DOHH2 (cell line): ENCODE measurements at regions not wholly inside any gene's neighbourhood (a gene's known extent, or its start where the extent isn't known, plus 50 kb on each side); places are given as distances from the start of the nearest gene placed in this dataset.

Experiments used
- H3F3A ChIP-seq: fragments of 200-600 bp; sonication (generic), shearing (Covaris generic); 2 replicates; pipeline ENCODE4 v1.6.0; 2016; ENCODE audit warnings: antibody characterized with exemption, mild to moderate bottlenecking; ENCODE audit not compliant: control insufficient read depth, insufficient read depth
- H3K27ac ChIP-seq: fragments of 200-600 bp; sonication (generic); 2 replicates; pipeline ENCODE4 v1.5.1; 2014; ENCODE audit warnings: low read depth, mild to moderate bottlenecking, low read length, moderate library complexity
- H3K27me3 ChIP-seq: fragments of 200-600 bp; sonication (generic); 2 replicates; pipeline ENCODE4 v1.6.1; 2014; ENCODE audit warnings: mild to moderate bottlenecking, low read length, mixed read lengths; ENCODE audit not compliant: control insufficient read depth
- H3K36me3 ChIP-seq: fragments of 200-600 bp; sonication (generic); 2 replicates; pipeline ENCODE4 v1.6.1; 2014; ENCODE audit warnings: mild to moderate bottlenecking, low read length, moderate library complexity, mixed read lengths; ENCODE audit not compliant: control insufficient read depth
- H3K4me1 ChIP-seq: fragments of 200-600 bp; sonication (generic); 2 replicates; pipeline ENCODE4 v1.6.1; 2014; ENCODE audit warnings: mild to moderate bottlenecking, low read length, mixed read lengths; ENCODE audit not compliant: control insufficient read depth
- H3K4me2 ChIP-seq: fragments of 200-600 bp; sonication (generic); 2 replicates; pipeline ENCODE4 v1.6.0; 2014; ENCODE audit warnings: mild to moderate bottlenecking, low read length, moderate library complexity
- H3K4me3 ChIP-seq: fragments of 200-600 bp; sonication (generic); 2 replicates; pipeline ENCODE4 v1.5.1; 2014; ENCODE audit warnings: mild to moderate bottlenecking, low read length, mixed read lengths
- H3K79me2 ChIP-seq: fragments of 200-600 bp; sonication (generic); 2 replicates; pipeline ENCODE4 v1.6.1; 2014; ENCODE audit warnings: mild to moderate bottlenecking, low read length, mixed read lengths; ENCODE audit not compliant: control insufficient read depth
- H3K9me2 ChIP-seq: fragments of 200-600 bp; sonication (generic); replicated peaks from 2 replicates; pipeline ENCODE4 v1.6.1; 2014; ENCODE audit warnings: mild to moderate bottlenecking, low read length, mixed read lengths; ENCODE audit not compliant: control insufficient read depth
- H3K9me3 ChIP-seq: fragments of 200-600 bp; sonication (generic); 2 replicates; pipeline ENCODE4 v1.6.1; 2014; ENCODE audit warnings: antibody characterized with exemption, low read length, mixed read lengths; ENCODE audit not compliant: control insufficient read depth, insufficient read depth
- H4K20me1 ChIP-seq: fragments of 200-600 bp; sonication (generic); 2 replicates; pipeline ENCODE4 v1.6.0; 2014; ENCODE audit warnings: low read depth, mild to moderate bottlenecking, antibody characterized with exemption, low read length, moderate library complexity; ENCODE audit not compliant: control insufficient read depth, insufficient read depth
- CTCF ChIP-seq: fragments of 200-600 bp; sonication (generic); IDR thresholded peaks from one replicate; pipeline ENCODE4 v1.5.1; 2014; ENCODE audit warnings: antibody characterized with exemption, mild to moderate bottlenecking, low read depth, low read length; ENCODE audit not compliant: poor library complexity, severe bottlenecking
- EZH2phosphoT487 ChIP-seq: fragments of 200-600 bp; sonication (generic); IDR thresholded peaks from 2 replicates; pipeline ENCODE4 v1.6.1; 2017; ENCODE audit warnings: borderline replicate concordance, mild to moderate bottlenecking, antibody characterized with exemption, low read length, moderate library complexity, mixed read lengths

DNA sequence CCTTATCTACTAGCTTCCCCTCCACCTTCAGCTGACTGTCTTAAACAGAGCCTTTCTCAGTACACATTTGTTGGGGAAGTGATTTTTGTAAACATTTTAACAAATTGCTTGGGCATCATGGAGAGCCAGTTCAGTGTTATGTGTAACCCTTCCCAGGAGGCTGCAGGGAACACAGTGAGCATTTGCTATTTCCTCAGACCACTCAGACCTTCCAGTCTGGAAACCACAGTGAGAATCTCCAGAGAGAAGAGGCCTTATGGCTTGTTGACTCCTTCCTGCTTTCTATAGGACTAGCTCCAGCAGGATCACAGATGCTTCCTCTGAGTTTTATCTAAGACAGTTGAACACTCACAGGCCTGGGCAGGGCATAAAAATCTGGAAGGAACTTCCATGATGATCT lies 409.8 kb upstream of the NPVF start:
- Histone ChIP-seq H3K79me2 (no peaks in the 10 kb centered on the region), H3K27me3 (0 out of 2 replicates have a peak, but pooled peaks cover 2% of the 10 kb centered on the region), H3K27ac (no peak overlapping the region), H3F3A (no peaks in the 10 kb centered on the region), H3K4me2 (no peak overlapping the region), H3K9me3 (no peaks in the 10 kb centered on the region), H3K9me2 (no peaks in the 10 kb centered on the region), H4K20me1 (no peaks in the 10 kb centered on the region), H3K36me3 (no peaks in the 10 kb centered on the region), H3K4me3 (no peak overlapping the region), H3K4me1 (no peaks in the 10 kb centered on the region)
- TF ChIP-seq EZH2phosphoT487 (no peak), CTCF (no peak)

DNA sequence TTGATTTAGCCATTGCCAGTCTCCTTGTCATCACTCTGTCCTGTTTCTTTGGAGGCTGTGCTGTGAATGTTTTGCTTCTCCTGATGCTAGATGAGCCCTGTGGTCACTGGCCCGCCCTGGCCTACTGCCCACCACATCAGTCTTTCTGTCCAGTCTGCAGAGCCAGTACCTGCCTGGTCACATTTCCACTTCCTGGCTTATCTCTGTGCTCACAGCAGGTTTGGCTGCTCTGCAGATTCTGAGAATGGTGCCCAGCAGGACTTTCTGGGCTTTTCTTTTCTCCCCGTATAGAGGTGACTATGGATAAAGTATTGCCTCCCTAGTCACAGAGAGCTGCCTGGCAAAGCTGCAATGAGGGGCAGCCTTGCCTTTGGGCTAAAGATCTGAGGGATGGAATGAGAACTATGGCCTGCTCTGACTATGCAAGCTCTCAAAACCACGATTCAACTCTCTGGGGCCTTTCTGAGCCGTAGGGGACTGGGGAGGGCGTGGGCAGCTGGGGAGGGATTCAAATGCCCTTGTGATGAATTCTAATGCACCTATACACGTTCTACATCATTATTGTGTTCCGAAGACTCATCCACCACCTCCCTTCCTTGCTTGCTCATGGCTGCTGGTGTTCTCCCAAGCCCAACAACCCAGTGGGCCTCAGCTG lies 410.4 kb upstream of the NPVF start:
- H3K36me3 ChIP-seq = no peaks in the 10 kb centered on the region
- no peaks in the 10 kb centered on the region for H3K9me2 ChIP-seq
- no peaks in the 10 kb centered on the region for H3K27me3 ChIP-seq
- no peaks in the 10 kb centered on the region for H4K20me1 ChIP-seq
- no peak overlapping the region for H3K4me3 ChIP-seq
- no peak overlapping the region for H3K27ac ChIP-seq
- H3K9me3 ChIP-seq = no peaks in the 10 kb centered on the region
- no peaks in the 10 kb centered on the region for H3K79me2 ChIP-seq
- H3F3A ChIP-seq = no peaks in the 10 kb centered on the region
- TF ChIP-seq CTCF (no peak), EZH2phosphoT487 (no peak)
- H3K4me1 ChIP-seq = no peaks in the 10 kb centered on the region
- H3K4me2 ChIP-seq = no peak overlapping the region

DNA sequence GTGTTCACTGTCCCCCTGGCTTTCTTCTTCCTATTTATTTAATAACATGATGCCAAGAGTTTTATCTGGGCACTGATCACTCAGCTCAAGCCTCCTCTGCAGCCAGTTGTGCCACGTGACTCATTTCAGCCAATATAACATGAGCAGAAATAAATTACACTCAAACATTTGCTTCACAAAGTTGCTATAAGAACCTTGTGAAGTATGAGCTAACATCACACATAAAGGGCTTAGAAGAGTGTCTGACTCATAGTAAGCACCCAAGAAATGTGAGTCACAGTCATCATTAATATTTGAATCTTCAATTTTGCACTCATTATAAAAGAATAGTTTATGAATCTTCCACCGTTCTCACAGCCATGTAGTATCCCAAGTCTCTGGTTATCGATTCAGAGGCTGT lies 414.6 kb upstream of the NPVF start:
- H4K20me1 ChIP-seq = no peaks in the 10 kb centered on the region
- H3K9me3 ChIP-seq = no peaks in the 10 kb centered on the region
- no peaks in the 10 kb centered on the region for H3K79me2 ChIP-seq
- H3F3A ChIP-seq = no peaks in the 10 kb centered on the region
- H3K27me3 ChIP-seq = no peaks in the 10 kb centered on the region
- no peaks in the 10 kb centered on the region for H3K9me2 ChIP-seq
- H3K4me2 ChIP-seq = no peak overlapping the region
- H3K4me1 ChIP-seq = no peaks in the 10 kb centered on the region
- H3K36me3 ChIP-seq = no peaks in the 10 kb centered on the region
- H3K27ac ChIP-seq = no peak overlapping the region
- TF ChIP-seq CTCF (no peak), EZH2phosphoT487 (no peak)
- no peak overlapping the region for H3K4me3 ChIP-seq
